HUES6 (cell line): ENCODE measurements at regions not wholly inside any gene's neighbourhood (a gene's known extent, or its start where the extent isn't known, plus 50 kb on each side); places are given as distances from the start of the nearest gene placed in this dataset.

Experiments used
- H3K27ac ChIP-seq: 2 replicates; pipeline ENCODE4 v1.7.0; 2013; ENCODE audit warnings: low read depth, mild to moderate bottlenecking, low read length, inconsistent platforms
- H3K27me3 ChIP-seq: 2 replicates; pipeline ENCODE4 v1.6.1; 2013; ENCODE audit warnings: low read length; ENCODE audit not compliant: control insufficient read depth, insufficient read depth
- H3K36me3 ChIP-seq: 2 replicates; pipeline ENCODE4 v1.6.1; 2013; ENCODE audit warnings: low read length; ENCODE audit not compliant: control insufficient read depth, insufficient read depth
- H3K4me1 ChIP-seq: 2 replicates; pipeline ENCODE4 v1.6.1; 2013; ENCODE audit warnings: low read length; ENCODE audit not compliant: control insufficient read depth, insufficient read depth
- H3K4me3 ChIP-seq: 2 replicates; pipeline ENCODE4 v1.5.1; 2013; ENCODE audit warnings: low read depth, low read length
- H3K9ac ChIP-seq: one replicate; pipeline ENCODE4 v1.6.1; 2013; ENCODE audit warnings: mild to moderate bottlenecking, low read length
- H3K9me3 ChIP-seq: 2 replicates; pipeline ENCODE4 v1.6.1; 2013; ENCODE audit warnings: low read depth, low read length; ENCODE audit not compliant: control insufficient read depth, insufficient read depth

GRCh38 chr7:47148536-47149207 is 433.2 kb downstream of the TNS3 start:
- Histone ChIP-seq H3K27me3 (no peaks in the 10 kb centered on the region), H3K4me1 (peaks cover 4% of the 10 kb centered on the region; the same call in 1 of the 2 replicates), H3K9me3 (no peaks in the 10 kb centered on the region), H3K9ac (no peak overlapping the region), H3K27ac (no peak overlapping the region), H3K4me3 (no peak overlapping the region), H3K36me3 (no peaks in the 10 kb centered on the region)

GRCh38 chr7:47147213-47147631 is 434.7 kb downstream of the TNS3 start:
- H3K27ac ChIP-seq: no peak overlapping the region

GRCh38 chr7:47145982-47146381 is 435.9 kb downstream of the TNS3 start:
- Histone ChIP-seq H3K4me3 (no peak overlapping the region), H3K27ac (no peak overlapping the region), H3K36me3 (no peaks in the 10 kb centered on the region), H3K9ac (no peak overlapping the region), H3K27me3 (no peaks in the 10 kb centered on the region), H3K9me3 (no peaks in the 10 kb centered on the region), H3K4me1 (no peaks in the 10 kb centered on the region)

More at GRCh38 chr7:47147213-47147631, 434.7 kb downstream of the TNS3 start:
- Histone ChIP-seq H3K4me3 (no peak overlapping the region), H3K9me3 (no peaks in the 10 kb centered on the region), H3K36me3 (no peaks in the 10 kb centered on the region), H3K4me1 (no peaks in the 10 kb centered on the region), H3K9ac (no peak overlapping the region), H3K27me3 (no peaks in the 10 kb centered on the region)

GRCh38 chr7:47145186-47145725 is 436.7 kb downstream of the TNS3 start:
- Histone ChIP-seq H3K9ac (no peak overlapping the region), H3K27ac (no peak overlapping the region), H3K4me1 (no peaks in the 10 kb centered on the region), H3K9me3 (no peaks in the 10 kb centered on the region), H3K27me3 (no peaks in the 10 kb centered on the region), H3K36me3 (no peaks in the 10 kb centered on the region), H3K4me3 (no peak overlapping the region)

- Histone ChIP-seq H3K9me3 (no peaks in the 10 kb centered on the region), H3K4me3 (no peak overlapping the region), H3K9ac (no peak overlapping the region), H3K4me1 (no peaks in the 10 kb centered on the region), H3K36me3 (no peaks in the 10 kb centered on the region), H3K27me3 (peaks cover 3% of the 10 kb centered on the region; the same call in 1 of the 2 replicates), H3K27ac (no peak overlapping the region)
Observed at GRCh38 chr7:47143339-47143738, 438.6 kb downstream of the TNS3 start.

- no peaks in the 10 kb centered on the region for H3K36me3 ChIP-seq
- no peak overlapping the region for H3K27ac ChIP-seq
- no peaks in the 10 kb centered on the region for H3K9me3 ChIP-seq
- no peak overlapping the region for H3K9ac ChIP-seq
- H3K27me3 ChIP-seq: peaks cover 3% of the 10 kb centered on the region; the same call in 1 of the 2 replicates
- no peak overlapping the region for H3K4me3 ChIP-seq
- H3K4me1 ChIP-seq: no peaks in the 10 kb centered on the region
Observed at GRCh38 chr7:47142867-47143175, 439.1 kb downstream of the TNS3 start.

GRCh38 chr7:47142169-47142866 is 439.6 kb downstream of the TNS3 start:
- Histone ChIP-seq H3K27ac (no peak overlapping the region), H3K4me1 (no peaks in the 10 kb centered on the region), H3K36me3 (no peaks in the 10 kb centered on the region), H3K9ac (no peak overlapping the region), H3K4me3 (no peak overlapping the region), H3K27me3 (peaks cover 3% of the 10 kb centered on the region; the same call in 1 of the 2 replicates), H3K9me3 (no peaks in the 10 kb centered on the region)

GRCh38 chr7:47132471-47132870 is 449.4 kb downstream of the TNS3 start:
- H3K27ac ChIP-seq: no peak overlapping the region
- no peak overlapping the region for H3K4me3 ChIP-seq
- no peaks in the 10 kb centered on the region for H3K4me1 ChIP-seq
- no peaks in the 10 kb centered on the region for H3K9me3 ChIP-seq
- H3K27me3 ChIP-seq: no peaks in the 10 kb centered on the region
- H3K36me3 ChIP-seq: no peaks in the 10 kb centered on the region
- H3K9ac ChIP-seq: no peak overlapping the region

GRCh38 chr7:47128700-47129099 is 453.2 kb downstream of the TNS3 start:
- no peaks in the 10 kb centered on the region for H3K36me3 ChIP-seq
- H3K4me1 ChIP-seq: no peaks in the 10 kb centered on the region
- H3K27me3 ChIP-seq: no peaks in the 10 kb centered on the region
- H3K9me3 ChIP-seq: no peaks in the 10 kb centered on the region
- H3K27ac ChIP-seq: no peak overlapping the region
- H3K4me3 ChIP-seq: no peak overlapping the region
- H3K9ac ChIP-seq: no peak overlapping the region

- Histone ChIP-seq H3K4me1 (no peaks in the 10 kb centered on the region), H3K9me3 (no peaks in the 10 kb centered on the region), H3K9ac (no peak overlapping the region), H3K4me3 (no peak overlapping the region), H3K36me3 (no peaks in the 10 kb centered on the region), H3K27me3 (no peaks in the 10 kb centered on the region), H3K27ac (no peak overlapping the region)
Observed at GRCh38 chr7:47125529-47125928, 456.4 kb downstream of the TNS3 start.

- H3K4me3 ChIP-seq: no peak overlapping the region
- no peak overlapping the region for H3K9ac ChIP-seq
- H3K9me3 ChIP-seq: no peaks in the 10 kb centered on the region
- no peak overlapping the region for H3K27ac ChIP-seq
- no peaks in the 10 kb centered on the region for H3K27me3 ChIP-seq
- H3K36me3 ChIP-seq: no peaks in the 10 kb centered on the region
- no peaks in the 10 kb centered on the region for H3K4me1 ChIP-seq
Observed at GRCh38 chr7:47119261-47119865, 462.5 kb downstream of the TNS3 start.
